SK-N-SH (cell line): ENCODE measurements at regions not wholly inside any gene's neighbourhood (a gene's known extent, or its start where the extent isn't known, plus 50 kb on each side); places are given as distances from the start of the nearest gene placed in this dataset.

Source experiments
- CTCF ChIA-PET: fragments of 300-600, 350-600 bp; formaldehyde crosslinking; extraction: SDS; loops from one replicate; lab custom pipeline; 2021; lab: Yijun Ruan, JAX
- POLR2A ChIA-PET: fragments of 350-600 bp; sonication (Branson Sonifier 250); formaldehyde crosslinking; extraction: SDS; loops from one replicate; lab custom pipeline; 2020; ENCODE audit warnings: antibody characterized with exemption, inconsistent platforms; lab: Yijun Ruan, JAX
- DNase-seq: peaks from one replicate; pipeline ENCODE4 v3.0.0; 2012
- H2AFZ ChIP-seq: fragments of 200-600 bp; sonication (generic); 2 replicates; pipeline ENCODE4 v1.8.1; 2016; ENCODE audit warnings: antibody characterized with exemption, mild to moderate bottlenecking, low read depth
- H3F3A ChIP-seq: fragments of 200-600 bp; sonication (generic); replicated peaks from 2 replicates; pipeline ENCODE3; 2016; ENCODE audit warnings: antibody characterized with exemption, mild to moderate bottlenecking; ENCODE audit not compliant: insufficient read depth
- H3K27ac ChIP-seq, 2 experiments: fragments of 200-500 bp in 1 of 2; fragments of 200-600 bp in 1 of 2; sonication (Bioruptor generic) in 1 of 2; sonication (generic), shearing (Covaris generic) in 1 of 2; 2 replicates each; pipeline versions ENCODE4 v1.5.1 to v1.6.1; 2014 to 2016; ENCODE audit warnings: low read depth in 2 of 2, inconsistent platforms in 1 of 2, low read length in 1 of 2, mild to moderate bottlenecking in 1 of 2, mixed read lengths in 1 of 2
- H3K27me3 ChIP-seq: fragments of 200-600 bp; sonication (generic), shearing (Covaris generic); 2 replicates; pipeline ENCODE4 v1.6.1; 2016; ENCODE audit warnings: mixed run types; ENCODE audit not compliant: insufficient read depth
- H3K36me3 ChIP-seq, 2 experiments: fragments of 200-500 bp in 1 of 2; fragments of 200-600 bp in 1 of 2; sonication (Bioruptor generic) in 1 of 2; sonication (generic) in 1 of 2; replicated peaks in 1 of 2; 2 replicates each; pipeline versions ENCODE3 to v1.5.1; 2014 to 2016; ENCODE audit warnings: low read length in 1 of 2, mild to moderate bottlenecking in 1 of 2; ENCODE audit not compliant: insufficient read depth in 2 of 2, control insufficient read depth in 1 of 2
- H3K4me1 ChIP-seq, 2 experiments: fragments of 200-500 bp in 1 of 2; fragments of 200-600 bp in 1 of 2; sonication (Bioruptor generic) in 1 of 2; sonication (generic), shearing (Covaris generic) in 1 of 2; 2 replicates each; pipeline versions ENCODE4 v1.5.1 to v1.6.1; 2014 to 2016; ENCODE audit warnings: low read depth in 1 of 2, low read length in 1 of 2, mixed run types in 1 of 2; ENCODE audit not compliant: insufficient read depth in 2 of 2, control insufficient read depth in 1 of 2
- H3K4me2 ChIP-seq: fragments of 200-600 bp; sonication (generic), shearing (Covaris generic); 2 replicates; pipeline ENCODE4 v1.6.1; 2017; ENCODE audit warnings: mixed run types
- H3K4me3 ChIP-seq, 2 experiments: fragments of 200-500 bp in 1 of 2; fragments of 200-600 bp in 1 of 2; sonication (Bioruptor generic) in 1 of 2; sonication (generic), shearing (Covaris generic) in 1 of 2; 2 replicates each; pipeline versions ENCODE4 v1.5.1 to v1.8.1; 2014 to 2016; ENCODE audit warnings: low read depth in 2 of 2, inconsistent platforms in 1 of 2, low read length in 1 of 2, mild to moderate bottlenecking in 1 of 2, mixed read lengths in 1 of 2, moderate library complexity in 1 of 2
- H3K79me2 ChIP-seq: fragments of 200-600 bp; sonication (generic); 2 replicates; pipeline ENCODE4 v1.8.1; 2017; ENCODE audit warnings: mild to moderate bottlenecking; ENCODE audit not compliant: insufficient read depth
- H3K9ac ChIP-seq: fragments of 200-600 bp; sonication (generic); 2 replicates; pipeline ENCODE4 v1.6.1; 2017; ENCODE audit warnings: mixed run types
- H3K9me2 ChIP-seq: fragments of 200-600 bp; sonication (generic); 2 replicates; pipeline ENCODE4 v1.6.1; 2017; ENCODE audit warnings: mixed run types
- H3K9me3 ChIP-seq: fragments of 200-600 bp; sonication (generic); 2 replicates; pipeline ENCODE4 v1.6.1; 2017; ENCODE audit warnings: mixed run types, mild to moderate bottlenecking, moderate library complexity
- H4K20me1 ChIP-seq: fragments of 200-600 bp; sonication (generic); 2 replicates; pipeline ENCODE4 v1.6.1; 2017; ENCODE audit warnings: mild to moderate bottlenecking, mixed run types; ENCODE audit not compliant: insufficient read depth
- CTCF ChIP-seq: fragments of 200-600 bp; sonication (generic); IDR thresholded peaks from 2 replicates; pipeline ENCODE4 v1.6.1; 2017; ENCODE audit warnings: antibody characterized with exemption, mild to moderate bottlenecking, moderate library complexity
- ELF1 ChIP-seq: IDR thresholded peaks from 2 replicates; pipeline ENCODE4 v1.4.0; 2012
- EP300 ChIP-seq, 2 experiments: IDR thresholded peaks; 2 replicates each; pipeline versions ENCODE4 v1.4.0 to v1.6.1; 2012; ENCODE audit warnings: borderline replicate concordance in 1 of 2, low read depth in 1 of 2, low read length in 1 of 2
- FOXM1 ChIP-seq: IDR thresholded peaks from 2 replicates; pipeline ENCODE4 v1.4.0; 2012; ENCODE audit warnings: low read depth, mild to moderate bottlenecking
- GATA2 ChIP-seq: sonication (generic); formaldehyde crosslinking; IDR thresholded peaks from 2 replicates; pipeline ENCODE4 v1.5.0; 2020; ENCODE audit warnings: mild to moderate bottlenecking, missing genetic modification reagents
- MAX ChIP-seq: IDR thresholded peaks from 2 replicates; pipeline ENCODE4 v1.4.0; 2012; ENCODE audit warnings: low read depth
- MXI1 ChIP-seq: IDR thresholded peaks from 2 replicates; pipeline ENCODE4 v1.6.1; 2012; ENCODE audit warnings: mild to moderate bottlenecking, low read depth, low read length, improper control_type of control experiment
- NFIC ChIP-seq: IDR thresholded peaks from 2 replicates; pipeline ENCODE4 v1.4.0; 2012; ENCODE audit warnings: borderline replicate concordance
- RAD21 ChIP-seq: IDR thresholded peaks from 2 replicates; pipeline ENCODE4 v1.6.1; 2012; ENCODE audit warnings: mild to moderate bottlenecking, low read length
- RCOR1 ChIP-seq: fragments of 150-350 bp; IDR thresholded peaks from 2 replicates; pipeline ENCODE4 v1.6.1; 2017; ENCODE audit warnings: antibody characterized with exemption, low read length
- RXRA ChIP-seq: IDR thresholded peaks from 2 replicates; pipeline ENCODE4 v1.4.0; 2012; ENCODE audit warnings: low read depth, mild to moderate bottlenecking, borderline replicate concordance
- SIN3A ChIP-seq: IDR thresholded peaks from 2 replicates; pipeline ENCODE4 v1.6.1; 2012; ENCODE audit warnings: low read depth, mild to moderate bottlenecking, low read length, moderate library complexity, borderline replicate concordance
- SMC3 ChIP-seq: IDR thresholded peaks from 2 replicates; pipeline ENCODE4 v1.6.1; 2012; ENCODE audit warnings: low read depth, low read length, improper control_type of control experiment
- TAF1 ChIP-seq: IDR thresholded peaks from 2 replicates; pipeline ENCODE4 v1.6.1; 2012; ENCODE audit warnings: low read depth, mild to moderate bottlenecking, low read length, moderate library complexity, borderline replicate concordance
- TCF12 ChIP-seq: IDR thresholded peaks from 2 replicates; pipeline ENCODE4 v1.4.0; 2012
- USF1 ChIP-seq: IDR thresholded peaks from 2 replicates; pipeline ENCODE4 v1.4.0; 2012; ENCODE audit warnings: low read depth, borderline replicate concordance
- USF2 ChIP-seq: fragments of 150-350 bp; IDR thresholded peaks from 2 replicates; pipeline ENCODE4 v1.6.1; 2017; ENCODE audit warnings: antibody characterized with exemption, low read length, low read depth, borderline replicate concordance
- YY1 ChIP-seq: IDR thresholded peaks from 2 replicates; pipeline ENCODE4 v1.4.0; 2012; ENCODE audit warnings: low read depth, mild to moderate bottlenecking
- ZBTB33 ChIP-seq: IDR thresholded peaks from 2 replicates; pipeline ENCODE4 v1.4.0; 2012; ENCODE audit warnings: low read depth, borderline replicate concordance
- WGBS: methylation state at CpG from one replicate; pipeline ENCODE4 v1.1.6; 2017; ENCODE audit warnings: low lambda C conversion rate; 5-methylcytosine and 5-hydroxymethylcytosine counted together

GRCh38 chr5:40165789-40166728, 513.7 kb upstream of the PTGER4 start:
- TF ChIP-seq TCF12 (no peak), RXRA (no peak), RAD21 (no peak), GATA2 (CRISPR knock-in tag) (no peak), SMC3 (no peak), NFIC (no peak)
- no peaks in the 10 kb centered on the region for H3K79me2 ChIP-seq
- H3K9me2 ChIP-seq = no peaks in the 10 kb centered on the region
- H3K4me3 ChIP-seq = no peak overlapping the region
- CTCF ChIA-PET = interaction anchor here (0.8 kb wide), 1 partner anchor 8 kb away, joined by 3 read pairs; no protein-coding TSS in a partner anchor
- DNase-seq = no peak
- H3K4me2 ChIP-seq = no peak overlapping the region
- H3K9me3 ChIP-seq = no peaks in the 10 kb centered on the region
- no peaks in the 10 kb centered on the region for H3K36me3 ChIP-seq
- POLR2A ChIA-PET = no interaction called here
- H3K4me1 ChIP-seq = no peaks in the 10 kb centered on the region
- H3K9ac ChIP-seq = no peak overlapping the region
- H3F3A ChIP-seq = no peaks in the 10 kb centered on the region
- 11% methylated on average over 7 of the region's 7 CpGs for WGBS
- no peak overlapping the region for H2AFZ ChIP-seq
- H3K27me3 ChIP-seq = no peaks in the 10 kb centered on the region; the same call in 1 of the 2 replicates
- H4K20me1 ChIP-seq = no peaks in the 10 kb centered on the region
- H3K27ac ChIP-seq = no peak overlapping the region

- Histone ChIP-seq H3K9ac (no peak overlapping the region), H2AFZ (no peak overlapping the region), H3K9me3 (no peaks in the 10 kb centered on the region), H3K27ac (no peak overlapping the region), H3K4me3 (no peak overlapping the region), H3K79me2 (no peaks in the 10 kb centered on the region), H3K27me3 (no peaks in the 10 kb centered on the region; the same call in 1 of the 2 replicates), H4K20me1 (no peaks in the 10 kb centered on the region), H3F3A (no peaks in the 10 kb centered on the region), H3K4me1 (no peaks in the 10 kb centered on the region), H3K36me3 (no peaks in the 10 kb centered on the region), H3K4me2 (no peak overlapping the region), H3K9me2 (no peaks in the 10 kb centered on the region)
- POLR2A ChIA-PET = no interaction called here
- no peak for DNase-seq
- 42% methylated on average over 4 of the region's 6 CpGs for WGBS
- CTCF ChIA-PET = no interaction called here
- TF ChIP-seq RXRA = no peak
- TF ChIP-seq ZBTB33 = no peak
- TF ChIP-seq USF1 = no peak
- no peak for TF ChIP-seq MAX
- no peak for TF ChIP-seq FOXM1
- no peak for TF ChIP-seq YY1
- TF ChIP-seq TAF1 = no peak
- no peak for TF ChIP-seq EP300 (IDR thresholded peaks at IDR 0.05; ENCODE audit: borderline replicate concordance in 1 of 2, low read depth in 1 of 2, low read length in 1 of 2)
- no peak for TF ChIP-seq SIN3A
- no peak for TF ChIP-seq ELF1
- TF ChIP-seq CTCF = no peak
- no peak for TF ChIP-seq TCF12
- TF ChIP-seq MXI1 = no peak
- TF ChIP-seq NFIC = no peak
- no peak for TF ChIP-seq RCOR1
- TF ChIP-seq USF2 = no peak
Measured at GRCh38 chr5:40165106-40165788, 514.5 kb upstream of the PTGER4 start.
